Hepatocyte (in vitro differentiated cells): ENCODE measurements at regions not wholly inside any gene's neighbourhood (a gene's known extent, or its start where the extent isn't known, plus 50 kb on each side); places are given as distances from the start of the nearest gene placed in this dataset.
A peak's percentile ranks its signal among the peaks of the same experiment; 100 is the strongest.

ENCODE experiments used
- DNase-seq: peaks from one replicate; pipeline ENCODE4 v3.0.0-alpha.2; 2016; ENCODE audit warnings: low spot score
- H2AFZ ChIP-seq: fragments of 200-600 bp; sonication (generic); 2 replicates; pipeline ENCODE4 v1.6.0; 2016; ENCODE audit warnings: antibody characterized with exemption, mild to moderate bottlenecking
- H3K27ac ChIP-seq: fragments of 200-600 bp; sonication (generic); 2 replicates; pipeline ENCODE4 v1.5.1; 2016; ENCODE audit warnings: mild to moderate bottlenecking
- H3K27me3 ChIP-seq: fragments of 200-600 bp; sonication (generic); 2 replicates; pipeline ENCODE4 v1.6.1; 2016
- H3K36me3 ChIP-seq: fragments of 200-600 bp; sonication (generic); replicated peaks from 2 replicates; pipeline ENCODE4 v1.5.1; 2016; ENCODE audit warnings: low read depth; ENCODE audit not compliant: insufficient read depth
- H3K4me1 ChIP-seq: fragments of 200-600 bp; sonication (generic); 2 replicates; pipeline ENCODE4 v1.5.1; 2016; ENCODE audit warnings: mild to moderate bottlenecking, moderate library complexity; ENCODE audit not compliant: insufficient read depth
- H3K4me2 ChIP-seq: fragments of 200-600 bp; sonication (generic); 2 replicates; pipeline ENCODE4 v1.6.0; 2016
- H3K4me3 ChIP-seq: fragments of 200-600 bp; sonication (generic); 2 replicates; pipeline ENCODE4 v1.5.1; 2016; ENCODE audit warnings: mild to moderate bottlenecking
- H3K79me2 ChIP-seq: fragments of 200-600 bp; sonication (generic); 2 replicates; pipeline ENCODE4 v1.6.0; 2017; ENCODE audit warnings: mild to moderate bottlenecking
- H3K9me2 ChIP-seq: fragments of 200-600 bp; sonication (generic); replicated peaks from 2 replicates; pipeline ENCODE4 v1.6.0; 2017; ENCODE audit warnings: mild to moderate bottlenecking; ENCODE audit not compliant: insufficient read depth
- H3K9me3 ChIP-seq: fragments of 200-600 bp; sonication (generic); 2 replicates; pipeline ENCODE4 v1.5.1; 2016; ENCODE audit warnings: low read depth, mild to moderate bottlenecking
- H4K20me1 ChIP-seq: fragments of 200-600 bp; sonication (generic); 2 replicates; pipeline ENCODE4 v1.6.0; 2016; ENCODE audit warnings: mild to moderate bottlenecking; ENCODE audit not compliant: insufficient read depth, poor library complexity, severe bottlenecking
- CTCF ChIP-seq: fragments of 200-600 bp; sonication (generic); IDR thresholded peaks from 2 replicates; pipeline ENCODE4 v1.5.1; 2016; ENCODE audit warnings: antibody characterized with exemption, mild to moderate bottlenecking; ENCODE audit not compliant: poor library complexity
- EZH2 ChIP-seq: fragments of 200-600 bp; sonication (generic); IDR thresholded peaks from 2 replicates; pipeline ENCODE4 v1.6.1; 2016; ENCODE audit warnings: antibody characterized with exemption, mild to moderate bottlenecking, borderline replicate concordance
- EZH2phosphoT487 ChIP-seq: fragments of 200-600 bp; sonication (generic); IDR thresholded peaks from one replicate; pipeline ENCODE4 v1.6.1; 2018; ENCODE audit warnings: antibody characterized with exemption, mild to moderate bottlenecking, low read depth, moderate library complexity; ENCODE audit not compliant: unreplicated experiment, severe bottlenecking
- WGBS: methylation state at CpG from one replicate; pipeline ENCODE4 v1.1.6; 2016; ENCODE audit warnings: low lambda C conversion rate; ENCODE audit errors: missing lambda C conversion rate; 5-methylcytosine and 5-hydroxymethylcytosine counted together

GRCh38 chr1:94612525-94613204 lies 71.1 kb upstream of the F3 start:
- Histone ChIP-seq H3K4me2 (peak overlapping the region; percentile 39), H3K27me3 (no peaks in the 10 kb centered on the region), H3K36me3 (no peaks in the 10 kb centered on the region), H3K27ac (peak overlapping the region; percentile 76), H4K20me1 (no peaks in the 10 kb centered on the region), H3K4me1 (peaks cover 53% of the 10 kb centered on the region), H3K9me3 (no peaks in the 10 kb centered on the region), H3K4me3 (no peak overlapping the region), H3K9me2 (no peaks in the 10 kb centered on the region), H2AFZ (no peak overlapping the region), H3K79me2 (no peaks in the 10 kb centered on the region)
- no peak for TF ChIP-seq EZH2
- TF ChIP-seq CTCF, result no peak
- no peak for TF ChIP-seq EZH2phosphoT487
- 83% methylated on average over 7 of the region's 7 CpGs for WGBS
- DNase-seq, result no peak

- Histone ChIP-seq H3K27ac (peak overlapping the region; percentile 76), H3K79me2 (no peaks in the 10 kb centered on the region), H3K36me3 (no peaks in the 10 kb centered on the region), H3K9me2 (no peaks in the 10 kb centered on the region), H3K9me3 (no peaks in the 10 kb centered on the region), H3K4me1 (peaks cover 56% of the 10 kb centered on the region), H3K4me2 (peak overlapping the region; percentile 39), H3K27me3 (no peaks in the 10 kb centered on the region), H4K20me1 (no peaks in the 10 kb centered on the region), H3K4me3 (no peak overlapping the region), H2AFZ (no peak overlapping the region)
- TF ChIP-seq EZH2, result no peak
- no peak for TF ChIP-seq EZH2phosphoT487
- no peak for TF ChIP-seq CTCF
- DNase-seq, result peak; percentile 42
- 58% methylated on average over 7 of the region's 7 CpGs for WGBS
Observed at GRCh38 chr1:94611681-94612475, 70.3 kb upstream of the F3 start.

GRCh38 chr1:94609619-94610018 lies 68.1 kb upstream of the F3 start:
- DNase-seq, result no peak
- Histone ChIP-seq H3K4me3 (no peak overlapping the region), H3K9me3 (no peaks in the 10 kb centered on the region), H3K27ac (peak overlapping the region; percentile 91), H4K20me1 (no peaks in the 10 kb centered on the region), H3K4me1 (peaks cover 56% of the 10 kb centered on the region), H3K9me2 (no peaks in the 10 kb centered on the region), H3K79me2 (no peaks in the 10 kb centered on the region), H3K4me2 (no peak overlapping the region), H2AFZ (no peak overlapping the region), H3K27me3 (no peaks in the 10 kb centered on the region), H3K36me3 (no peaks in the 10 kb centered on the region)
- WGBS, result 79% methylated on average over 8 of the region's 8 CpGs
- TF ChIP-seq EZH2phosphoT487 (no peak), EZH2 (no peak), CTCF (no peak)
